Panc1 (cell line): ENCODE measurements at regions not wholly inside any gene's neighbourhood (a gene's known extent, or its start where the extent isn't known, plus 50 kb on each side); places are given as distances from the start of the nearest gene placed in this dataset.

Source experiments
- ATAC-seq: fragments of 200-7000 bp; cut with Tn5 transposase; 2 replicates; pipeline ENCODE4 v1.9.1; 2020; ENCODE audit warnings: mild to moderate bottlenecking, moderate library complexity
- BruUV-seq: library from RNA; stranded (reverse); fragments of 400-500 nt; replicated peaks from 2 replicates; lab custom pipeline; 2021; lab: Mats Ljungman, UMichigan
- CTCF ChIA-PET: fragments of 300-600 bp; sonication (Branson Sonifier 250); formaldehyde crosslinking; loops from one replicate; lab custom pipeline; 2022; ENCODE audit warnings: antibody characterized with exemption; lab: Charles Lee
- POLR2A ChIA-PET: fragments of 300-600 bp; sonication (Branson Sonifier 250); formaldehyde crosslinking; loops from one replicate; lab custom pipeline; 2022; ENCODE audit warnings: antibody characterized with exemption; lab: Charles Lee
- DNase-seq: peaks from one replicate; pipeline ENCODE4 v3.0.0-alpha.2; 2010; ENCODE audit warnings: low read depth, low spot score
- H3K27ac ChIP-seq: 2 replicates; pipeline ENCODE4 v1.5.1; 2011; ENCODE audit warnings: mild to moderate bottlenecking, low read length, inconsistent platforms
- H3K27me3 ChIP-seq: fragments of 200-500 bp; sonication (Bioruptor generic); 2 replicates; pipeline ENCODE4 v1.6.0; 2014; ENCODE audit warnings: low read length, inconsistent platforms; ENCODE audit not compliant: control insufficient read depth, insufficient read depth
- H3K36me3 ChIP-seq: fragments of 200-500 bp; sonication (Bioruptor generic); 2 replicates; pipeline ENCODE4 v1.5.1; 2014; ENCODE audit warnings: inconsistent platforms, mild to moderate bottlenecking, low read length, moderate library complexity; ENCODE audit not compliant: control insufficient read depth, insufficient read depth
- H3K4me1 ChIP-seq: 2 replicates; pipeline ENCODE4 v1.5.1; 2011; ENCODE audit warnings: inconsistent platforms, mild to moderate bottlenecking, low read length, moderate library complexity; ENCODE audit not compliant: control insufficient read depth, insufficient read depth
- H3K4me3 ChIP-seq, 2 experiments: 2 replicates each; pipeline ENCODE4 v1.5.1; 2011 to 2012; ENCODE audit warnings: low read depth in 2 of 2, low read length in 2 of 2, mild to moderate bottlenecking in 2 of 2, inconsistent platforms in 1 of 2, moderate library complexity in 1 of 2
- H3K9me3 ChIP-seq: fragments of 200-500 bp; sonication (Bioruptor generic); 2 replicates; pipeline ENCODE4 v1.5.1; 2014; ENCODE audit warnings: low read depth, mild to moderate bottlenecking, inconsistent platforms, low read length, moderate library complexity; ENCODE audit not compliant: control insufficient read depth, insufficient read depth
- CTCF ChIP-seq: fragments of 450-650 bp; IDR thresholded peaks from 2 replicates; pipeline ENCODE4 v1.5.1; 2017; ENCODE audit warnings: mild to moderate bottlenecking
- POLR2AphosphoS5 ChIP-seq: IDR thresholded peaks from 2 replicates; pipeline ENCODE4 v1.6.1; 2012; ENCODE audit warnings: mild to moderate bottlenecking, low read depth, low read length, moderate library complexity
- REST ChIP-seq, 2 experiments: IDR thresholded peaks; 2 replicates each; pipeline ENCODE4 v1.6.1; 2011 to 2012; ENCODE audit warnings: low read depth in 2 of 2, control low read depth in 1 of 2, low read length in 1 of 2, mild to moderate bottlenecking in 1 of 2, moderate library complexity in 1 of 2; ENCODE audit not compliant: insufficient read depth in 1 of 2
- SIN3A ChIP-seq: IDR thresholded peaks from 2 replicates; pipeline ENCODE4 v1.6.1; 2012; ENCODE audit warnings: low read depth, mild to moderate bottlenecking, low read length, moderate library complexity, borderline replicate concordance; ENCODE audit not compliant: insufficient read depth
- TCF7L2 ChIP-seq: IDR thresholded peaks from 2 replicates; pipeline ENCODE4 v1.6.1; 2011; ENCODE audit warnings: mild to moderate bottlenecking, low read depth, low read length, inconsistent platforms
- in situ Hi-C: cut with HindIII; loops from 2 replicates; pipeline ENCODE4 v1.10.0; 2016; ENCODE audit warnings: low sequenced_read_pairs, low pct_unique_long_range_greater_than_20kb
- intact Hi-C: fragments of 100-400 bp; cut with micrococcal nuclease; formaldehyde crosslinking; loops from one replicate; pipeline ENCODE4 v1.10.0; 2022; ENCODE audit not compliant: unreplicated experiment

- in situ Hi-C loops (no loop called here), intact Hi-C loops (no loop called here)
- Histone ChIP-seq H3K4me3 (no peak overlapping the region), H3K27ac (no peak overlapping the region), H3K27me3 (no peaks in the 10 kb centered on the region), H3K36me3 (no peaks in the 10 kb centered on the region), H3K9me3 (no peaks in the 10 kb centered on the region), H3K4me1 (no peaks in the 10 kb centered on the region)
- CTCF ChIA-PET = no interaction called here
- DNase-seq (no peak), ATAC-seq (no peak)
- BruUV-seq = no TSS peak
- POLR2A ChIA-PET = no interaction called here
- TF ChIP-seq TCF7L2 = no peak
- TF ChIP-seq CTCF = no peak
- no peak for TF ChIP-seq REST (IDR thresholded peaks at IDR 0.05; ENCODE audit: insufficient read depth in 1 of 2, low read depth in 2 of 2, low read length in 1 of 2)
- TF ChIP-seq POLR2AphosphoS5 = no peak
These were observed 145.4 kb upstream of the SPOPL start for GRCh38 chr2:138356178-138356577.

- ATAC-seq = no peak
- no peaks in the 10 kb centered on the region for H3K4me1 ChIP-seq
- H3K9me3 ChIP-seq = no peaks in the 10 kb centered on the region
- DNase-seq = no peak
- intact Hi-C loops (no loop called here), in situ Hi-C loops (no loop called here)
- ChIA-PET POLR2A (no interaction called here), CTCF (no interaction called here)
- no peak overlapping the region for H3K27ac ChIP-seq
- BruUV-seq = no TSS peak
- no peak for TF ChIP-seq TCF7L2
- TF ChIP-seq SIN3A = no peak
- TF ChIP-seq POLR2AphosphoS5 = no peak
- no peak for TF ChIP-seq CTCF
- TF ChIP-seq REST (IDR thresholded peaks at IDR 0.05; ENCODE audit: insufficient read depth in 1 of 2, low read depth in 2 of 2, low read length in 1 of 2) = no peak
- H3K4me3 ChIP-seq = no peak overlapping the region
- H3K27me3 ChIP-seq = no peaks in the 10 kb centered on the region
- no peaks in the 10 kb centered on the region for H3K36me3 ChIP-seq
These were observed 142.0 kb upstream of the SPOPL start for GRCh38 chr2:138359532-138359931.
